Stimulated activated CD4-positive, alpha-beta T cell treated with anti-CD3 and anti-CD28 coated beads, Interleukin-1b, Interleukin-23, amount 100 ng/mL, for 1 hour (primary cell): ENCODE measurements at regions not wholly inside any gene's neighbourhood (a gene's known extent, or its start where the extent isn't known, plus 50 kb on each side); places are given as distances from the start of the nearest gene placed in this dataset.

ENCODE experiments used
- DNase-seq, 2 donors: peaks; one replicate each; pipeline ENCODE4 v3.0.0-alpha.2; 2020; ENCODE audit warnings: low read depth in 2 of 2

- DNase-seq: no peak
Measured at GRCh38 chr15:96247621-96248305, 82.7 kb upstream of the NR2F2 start.

GRCh38 chr15:96252148-96252547 lies 78.4 kb upstream of the NR2F2 start:
- DNase-seq: no peak

- no peak for DNase-seq
Measured at GRCh38 chr15:96253006-96253747, 77.3 kb upstream of the NR2F2 start.

GRCh38 chr15:96254173-96254572 lies 76.3 kb upstream of the NR2F2 start:
- no peak for DNase-seq

- no peak for DNase-seq
Measured at GRCh38 chr15:96255599-96255998, 74.9 kb upstream of the NR2F2 start.

GRCh38 chr15:96261575-96262034 lies 68.9 kb upstream of the NR2F2 start:
- no peak for DNase-seq

GRCh38 chr15:96262097-96262496 lies 68.4 kb upstream of the NR2F2 start:
- no peak for DNase-seq

GRCh38 chr15:96262549-96263489 lies 67.7 kb upstream of the NR2F2 start:
- no peak for DNase-seq

- no peak for DNase-seq
Measured at GRCh38 chr15:96264351-96264798, 66.1 kb upstream of the NR2F2 start.

- no peak for DNase-seq
Measured at GRCh38 chr15:96264801-96265515, 65.5 kb upstream of the NR2F2 start.

GRCh38 chr15:96266456-96266855 lies 64.0 kb upstream of the NR2F2 start:
- DNase-seq: no peak

- no peak for DNase-seq
Measured at GRCh38 chr15:96267463-96267862, 63.0 kb upstream of the NR2F2 start.

GRCh38 chr15:96268442-96269204 lies 61.9 kb upstream of the NR2F2 start:
- DNase-seq: no peak

GRCh38 chr15:96270581-96271172 lies 59.8 kb upstream of the NR2F2 start:
- no peak for DNase-seq

GRCh38 chr15:96272427-96272826 lies 58.1 kb upstream of the NR2F2 start:
- no peak for DNase-seq

GRCh38 chr15:96273317-96274086 lies 57.0 kb upstream of the NR2F2 start:
- no peak for DNase-seq

- no peak for DNase-seq
Measured at GRCh38 chr15:96274087-96274440, 56.4 kb upstream of the NR2F2 start.

GRCh38 chr15:96274698-96275097 lies 55.8 kb upstream of the NR2F2 start:
- no peak for DNase-seq

- no peak for DNase-seq
Measured at GRCh38 chr15:96276438-96277210, 53.9 kb upstream of the NR2F2 start.
